ENCODE measurements at regions not wholly inside any gene's neighbourhood (a gene's known extent, or its start where the extent isn't known, plus 50 kb on each side); places are given as distances from the start of the nearest gene placed in this dataset.

DNA sequence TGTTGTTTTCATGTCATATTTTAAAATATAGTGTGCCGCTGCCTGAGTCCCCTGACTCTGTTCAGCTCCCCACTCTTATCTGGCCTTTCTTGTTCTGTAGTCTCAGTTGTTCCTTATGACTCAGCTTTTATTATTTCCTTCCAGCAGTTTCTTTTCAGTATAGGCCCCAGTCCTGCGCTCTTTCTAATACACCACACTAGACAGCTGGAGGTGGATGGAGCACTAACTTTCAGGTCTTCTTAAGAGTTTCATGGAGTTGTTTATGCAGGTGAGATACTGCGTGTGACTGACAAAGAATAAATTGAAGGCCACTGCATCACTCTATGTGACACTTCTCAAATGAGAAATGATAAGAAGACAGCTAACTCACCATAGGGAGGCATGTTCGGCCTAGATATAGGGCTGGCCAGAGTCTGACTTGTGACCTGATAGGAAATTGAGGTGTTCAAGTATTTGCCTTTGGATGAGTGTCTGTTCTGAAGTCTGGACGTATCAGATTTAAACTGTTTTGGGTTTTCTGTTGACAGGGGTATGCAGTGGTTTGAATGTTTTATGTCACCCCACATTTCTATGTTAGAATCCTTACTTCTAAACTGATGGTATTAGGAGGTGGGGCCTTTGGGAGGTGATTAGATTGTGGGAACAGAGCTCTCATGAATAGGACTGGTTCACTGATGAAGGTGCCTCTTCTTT lies 60.8 kb upstream of the CLMN start:
- no peak for DNase-seq

DNA sequence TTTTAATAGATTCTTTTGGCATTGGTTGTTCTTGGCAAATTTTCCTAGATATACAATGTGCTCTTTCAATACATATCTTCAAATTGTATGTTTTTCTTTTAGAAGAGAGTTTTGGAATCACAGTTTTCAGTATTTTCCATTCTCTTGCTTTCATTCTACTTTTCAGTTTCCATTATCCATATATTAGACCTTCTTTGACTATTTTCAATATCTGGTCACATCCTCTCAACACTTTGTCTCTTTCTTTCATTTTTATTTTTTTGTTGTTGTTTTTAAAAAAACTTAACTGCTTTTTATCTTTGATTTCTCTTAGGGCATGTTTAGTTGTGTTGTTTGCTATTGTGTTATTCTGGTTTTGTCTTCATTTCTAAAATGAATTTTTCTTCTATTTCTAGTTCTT lies 59.9 kb upstream of the CLMN start:
- DNase-seq = no peak

DNA sequence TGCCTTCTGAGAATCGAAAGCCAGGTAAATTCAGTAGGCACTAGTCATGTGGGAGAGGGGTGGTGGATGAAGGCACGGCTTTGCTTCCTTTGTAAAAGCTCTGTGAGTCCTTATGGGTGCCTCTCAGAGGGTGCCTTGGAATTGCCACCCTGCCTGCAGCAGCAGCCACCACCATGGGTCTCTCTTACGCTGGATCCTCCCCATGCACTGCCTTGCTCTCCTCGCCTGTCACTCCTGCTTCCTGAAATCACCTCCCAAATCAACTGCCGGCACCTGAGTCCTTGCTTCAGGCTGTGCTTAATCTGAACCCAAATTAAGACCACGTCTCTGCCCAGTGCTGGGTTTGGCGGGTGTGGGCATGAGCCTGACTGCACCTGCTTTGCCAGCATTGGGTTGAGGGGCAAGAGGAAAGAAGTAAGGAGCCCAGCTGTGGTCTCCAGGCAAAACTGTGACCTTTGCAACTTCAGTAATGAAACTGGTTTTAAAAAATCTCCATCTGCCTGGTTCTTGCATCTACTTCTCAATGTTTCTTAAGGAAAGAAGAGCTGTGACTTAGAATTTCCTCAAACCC lies 55.9 kb upstream of the CLMN start:
- no peak for DNase-seq

DNA sequence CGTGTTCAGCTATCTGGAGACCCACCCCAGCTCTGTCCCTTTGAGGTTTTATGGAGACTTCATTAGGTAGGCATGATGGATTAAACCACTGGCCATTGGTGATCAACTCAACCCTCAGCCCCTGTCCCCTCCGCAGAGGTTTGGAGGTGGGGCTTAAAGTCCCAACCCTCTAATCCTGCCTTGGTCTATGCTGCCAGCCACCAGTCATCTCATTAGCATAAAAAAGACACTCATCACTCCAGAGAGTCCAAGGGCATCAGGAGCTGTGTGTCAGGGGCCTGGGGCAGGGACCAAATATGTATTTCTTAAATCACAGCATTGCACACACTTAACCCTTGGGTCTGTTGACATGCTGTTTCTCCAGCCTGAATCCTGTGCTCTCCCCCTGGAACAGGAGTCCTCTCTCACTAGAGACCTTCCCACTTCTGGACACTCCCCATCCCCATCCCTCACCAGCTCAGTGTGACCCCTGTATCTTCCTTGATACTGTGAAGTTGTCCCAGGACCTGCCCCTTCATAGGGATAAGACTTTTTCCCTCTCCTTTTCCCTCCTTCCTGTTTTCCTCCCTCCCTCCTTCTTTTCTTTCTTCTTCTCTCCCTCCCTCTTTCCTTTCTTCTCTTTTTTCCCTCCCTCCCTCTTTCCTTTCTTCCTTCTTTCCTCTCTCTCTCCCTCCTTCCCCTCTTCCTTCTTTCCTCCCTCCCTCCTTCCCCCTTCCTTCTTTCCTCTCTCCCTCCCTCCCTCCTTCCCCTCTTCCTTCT lies 54.7 kb upstream of the CLMN start:
- no peak for DNase-seq

DNA sequence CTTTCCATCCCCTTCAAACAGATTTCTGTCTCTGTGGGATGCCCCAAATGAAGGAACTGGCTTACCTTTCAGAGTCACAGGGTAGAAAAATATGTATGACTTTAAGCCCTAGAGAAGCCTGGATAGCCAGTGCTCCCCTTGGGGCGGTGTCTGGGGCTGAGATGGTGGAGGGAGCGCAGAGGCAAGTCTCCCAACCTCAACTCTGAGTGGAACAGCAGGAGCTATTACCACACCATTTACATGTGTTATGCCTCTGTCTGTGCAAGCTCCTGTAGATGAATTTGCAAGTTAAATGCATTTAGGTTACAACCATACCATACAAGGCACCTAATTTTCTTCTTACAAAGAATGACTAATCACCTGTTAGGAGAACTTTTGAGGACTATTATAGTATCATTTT lies 50.4 kb upstream of the CLMN start:
- no peak for DNase-seq

Measured in activated CD4-positive, alpha-beta T cell treated with anti-CD3 and anti-CD28 coated beads, Interleukin-2, amount 50 U/mL, for 48 hours (primary cell).